ENCODE measurements at regions not wholly inside any gene's neighbourhood (a gene's known extent, or its start where the extent isn't known, plus 50 kb on each side); places are given as distances from the start of the nearest gene placed in this dataset.

GRCh38 chr3:110419601-110420000 lies 652.0 kb upstream of the NECTIN3 start:
- TF ChIP-seq, protein P1, sequence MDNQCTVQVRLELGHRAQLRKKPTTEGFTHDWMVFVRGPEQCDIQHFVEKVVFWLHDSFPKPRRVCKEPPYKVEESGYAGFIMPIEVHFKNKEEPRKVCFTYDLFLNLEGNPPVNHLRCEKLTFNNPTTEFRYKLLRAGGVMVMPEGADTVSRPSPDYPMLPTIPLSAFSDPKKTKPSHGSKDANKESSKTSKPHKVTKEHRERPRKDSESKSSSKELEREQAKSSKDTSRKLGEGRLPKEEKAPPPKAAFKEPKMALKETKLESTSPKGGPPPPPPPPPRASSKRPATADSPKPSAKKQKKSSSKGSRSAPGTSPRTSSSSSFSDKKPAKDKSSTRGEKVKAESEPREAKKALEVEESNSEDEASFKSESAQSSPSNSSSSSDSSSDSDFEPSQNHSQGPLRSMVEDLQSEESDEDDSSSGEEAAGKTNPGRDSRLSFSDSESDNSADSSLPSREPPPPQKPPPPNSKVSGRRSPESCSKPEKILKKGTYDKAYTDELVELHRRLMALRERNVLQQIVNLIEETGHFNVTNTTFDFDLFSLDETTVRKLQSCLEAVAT (IDR thresholded peaks at IDR 0.05): no peak
- TF ChIP-seq, protein P2, sequence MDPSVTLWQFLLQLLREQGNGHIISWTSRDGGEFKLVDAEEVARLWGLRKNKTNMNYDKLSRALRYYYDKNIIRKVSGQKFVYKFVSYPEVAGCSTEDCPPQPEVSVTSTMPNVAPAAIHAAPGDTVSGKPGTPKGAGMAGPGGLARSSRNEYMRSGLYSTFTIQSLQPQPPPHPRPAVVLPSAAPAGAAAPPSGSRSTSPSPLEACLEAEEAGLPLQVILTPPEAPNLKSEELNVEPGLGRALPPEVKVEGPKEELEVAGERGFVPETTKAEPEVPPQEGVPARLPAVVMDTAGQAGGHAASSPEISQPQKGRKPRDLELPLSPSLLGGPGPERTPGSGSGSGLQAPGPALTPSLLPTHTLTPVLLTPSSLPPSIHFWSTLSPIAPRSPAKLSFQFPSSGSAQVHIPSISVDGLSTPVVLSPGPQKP (IDR thresholded peaks at IDR 0.05; ENCODE audit: low read depth, low read length): no peak
- TF ChIP-seq KLF5 (IDR thresholded peaks at IDR 0.05; ENCODE audit: partially characterized antibody): no peak
- TF ChIP-seq, protein P3, sequence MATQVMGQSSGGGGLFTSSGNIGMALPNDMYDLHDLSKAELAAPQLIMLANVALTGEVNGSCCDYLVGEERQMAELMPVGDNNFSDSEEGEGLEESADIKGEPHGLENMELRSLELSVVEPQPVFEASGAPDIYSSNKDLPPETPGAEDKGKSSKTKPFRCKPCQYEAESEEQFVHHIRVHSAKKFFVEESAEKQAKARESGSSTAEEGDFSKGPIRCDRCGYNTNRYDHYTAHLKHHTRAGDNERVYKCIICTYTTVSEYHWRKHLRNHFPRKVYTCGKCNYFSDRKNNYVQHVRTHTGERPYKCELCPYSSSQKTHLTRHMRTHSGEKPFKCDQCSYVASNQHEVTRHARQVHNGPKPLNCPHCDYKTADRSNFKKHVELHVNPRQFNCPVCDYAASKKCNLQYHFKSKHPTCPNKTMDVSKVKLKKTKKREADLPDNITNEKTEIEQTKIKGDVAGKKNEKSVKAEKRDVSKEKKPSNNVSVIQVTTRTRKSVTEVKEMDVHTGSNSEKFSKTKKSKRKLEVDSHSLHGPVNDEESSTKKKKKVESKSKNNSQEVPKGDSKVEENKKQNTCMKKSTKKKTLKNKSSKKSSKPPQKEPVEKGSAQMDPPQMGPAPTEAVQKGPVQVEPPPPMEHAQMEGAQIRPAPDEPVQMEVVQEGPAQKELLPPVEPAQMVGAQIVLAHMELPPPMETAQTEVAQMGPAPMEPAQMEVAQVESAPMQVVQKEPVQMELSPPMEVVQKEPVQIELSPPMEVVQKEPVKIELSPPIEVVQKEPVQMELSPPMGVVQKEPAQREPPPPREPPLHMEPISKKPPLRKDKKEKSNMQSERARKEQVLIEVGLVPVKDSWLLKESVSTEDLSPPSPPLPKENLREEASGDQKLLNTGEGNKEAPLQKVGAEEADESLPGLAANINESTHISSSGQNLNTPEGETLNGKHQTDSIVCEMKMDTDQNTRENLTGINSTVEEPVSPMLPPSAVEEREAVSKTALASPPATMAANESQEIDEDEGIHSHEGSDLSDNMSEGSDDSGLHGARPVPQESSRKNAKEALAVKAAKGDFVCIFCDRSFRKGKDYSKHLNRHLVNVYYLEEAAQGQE (IDR thresholded peaks at IDR 0.05; ENCODE audit: low read depth, low read length): no peak

Data from GM12878 (cell line).